ENCODE measurements at regions not wholly inside any gene's neighbourhood (a gene's known extent, or its start where the extent isn't known, plus 50 kb on each side); places are given as distances from the start of the nearest gene placed in this dataset.

DNA sequence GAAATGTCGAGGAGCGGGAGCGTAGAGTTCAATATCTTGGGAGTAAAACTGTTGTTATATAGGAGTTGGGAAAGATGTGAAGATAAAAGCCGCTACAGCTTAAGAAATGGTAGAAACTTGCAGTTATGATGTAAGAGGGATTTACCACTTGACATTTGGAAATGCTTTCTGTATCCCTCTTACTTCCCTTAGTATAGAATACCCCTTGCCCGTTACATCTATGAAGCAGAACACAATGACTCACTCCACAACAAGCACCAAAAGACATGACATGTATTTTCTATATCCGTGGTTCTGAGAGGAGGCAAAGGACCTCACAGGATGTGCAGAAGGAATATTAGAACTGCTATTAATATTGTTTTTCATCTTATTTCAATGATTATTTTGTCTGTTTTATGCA, 254.2 kb upstream of the NR2F2 start:
- TF ChIP-seq EZH2phosphoT487 (IDR thresholded peaks at IDR 0.05; ENCODE audit: low read depth): no peak
- TF ChIP-seq, protein P1, sequence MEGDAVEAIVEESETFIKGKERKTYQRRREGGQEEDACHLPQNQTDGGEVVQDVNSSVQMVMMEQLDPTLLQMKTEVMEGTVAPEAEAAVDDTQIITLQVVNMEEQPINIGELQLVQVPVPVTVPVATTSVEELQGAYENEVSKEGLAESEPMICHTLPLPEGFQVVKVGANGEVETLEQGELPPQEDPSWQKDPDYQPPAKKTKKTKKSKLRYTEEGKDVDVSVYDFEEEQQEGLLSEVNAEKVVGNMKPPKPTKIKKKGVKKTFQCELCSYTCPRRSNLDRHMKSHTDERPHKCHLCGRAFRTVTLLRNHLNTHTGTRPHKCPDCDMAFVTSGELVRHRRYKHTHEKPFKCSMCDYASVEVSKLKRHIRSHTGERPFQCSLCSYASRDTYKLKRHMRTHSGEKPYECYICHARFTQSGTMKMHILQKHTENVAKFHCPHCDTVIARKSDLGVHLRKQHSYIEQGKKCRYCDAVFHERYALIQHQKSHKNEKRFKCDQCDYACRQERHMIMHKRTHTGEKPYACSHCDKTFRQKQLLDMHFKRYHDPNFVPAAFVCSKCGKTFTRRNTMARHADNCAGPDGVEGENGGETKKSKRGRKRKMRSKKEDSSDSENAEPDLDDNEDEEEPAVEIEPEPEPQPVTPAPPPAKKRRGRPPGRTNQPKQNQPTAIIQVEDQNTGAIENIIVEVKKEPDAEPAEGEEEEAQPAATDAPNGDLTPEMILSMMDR (IDR thresholded peaks at IDR 0.05; ENCODE audit: low read depth, low read length): no peak

Data from OCI-LY3 (cell line).